Activated naive CD4-positive, alpha-beta T cell treated with anti-CD3 and anti-CD28 coated beads, Interleukin-2, amount 50 U/mL, for 16 hours (primary cell): ENCODE measurements at regions not wholly inside any gene's neighbourhood (a gene's known extent, or its start where the extent isn't known, plus 50 kb on each side); places are given as distances from the start of the nearest gene placed in this dataset.
"Not testable (repeated sequence)": the region's sequence is repeated elsewhere in the genome, so short reads cannot be mapped to it uniquely, and the experiment has no call there.

Source experiments
- DNase-seq: peaks from one replicate; pipeline ENCODE4 v3.0.0-alpha.2; 2020

GRCh38 chr4:60396341-60397049, 803.6 kb upstream of the ADGRL3 start:
- no peak for DNase-seq

- DNase-seq = no peak
These were observed 799.5 kb upstream of the ADGRL3 start for GRCh38 chr4:60400593-60400992.

GRCh38 chr4:60404027-60404426, 796.1 kb upstream of the ADGRL3 start:
- DNase-seq = no peak

- no peak for DNase-seq
These were observed 777.7 kb upstream of the ADGRL3 start for GRCh38 chr4:60422439-60422838.

GRCh38 chr4:60423573-60424184, 776.4 kb upstream of the ADGRL3 start:
- DNase-seq = not testable (repeated sequence)

- DNase-seq = no peak
These were observed 767.2 kb upstream of the ADGRL3 start for GRCh38 chr4:60432911-60433310.

- no peak for DNase-seq
These were observed 757.1 kb upstream of the ADGRL3 start for GRCh38 chr4:60443068-60443467.

GRCh38 chr4:60443796-60444195, 756.3 kb upstream of the ADGRL3 start:
- no peak for DNase-seq

GRCh38 chr4:60450054-60450453, 750.1 kb upstream of the ADGRL3 start:
- no peak for DNase-seq

- DNase-seq = no peak
These were observed 747.9 kb upstream of the ADGRL3 start for GRCh38 chr4:60452266-60452665.

GRCh38 chr4:60455380-60455779, 744.7 kb upstream of the ADGRL3 start:
- DNase-seq = no peak

GRCh38 chr4:60461551-60461950, 738.6 kb upstream of the ADGRL3 start:
- no peak for DNase-seq

- DNase-seq = no peak
These were observed 736.1 kb upstream of the ADGRL3 start for GRCh38 chr4:60463857-60464502.

GRCh38 chr4:60482921-60483351, 717.2 kb upstream of the ADGRL3 start:
- no peak for DNase-seq

GRCh38 chr4:60485276-60485675, 714.9 kb upstream of the ADGRL3 start:
- no peak for DNase-seq

- not testable (repeated sequence) for DNase-seq
These were observed 712.9 kb upstream of the ADGRL3 start for GRCh38 chr4:60487118-60487761.

- DNase-seq = no peak
These were observed 699.3 kb upstream of the ADGRL3 start for GRCh38 chr4:60500810-60501209.

GRCh38 chr4:60502733-60503132, 697.4 kb upstream of the ADGRL3 start:
- no peak for DNase-seq

- DNase-seq = no peak
These were observed 694.1 kb upstream of the ADGRL3 start for GRCh38 chr4:60506061-60506460.

- DNase-seq = no peak
These were observed 677.9 kb upstream of the ADGRL3 start for GRCh38 chr4:60522265-60522664.

GRCh38 chr4:60531776-60532379, 668.2 kb upstream of the ADGRL3 start:
- DNase-seq = no peak

- DNase-seq = no peak
These were observed 655.1 kb upstream of the ADGRL3 start for GRCh38 chr4:60544981-60545380.

- DNase-seq = no peak
These were observed 637.8 kb upstream of the ADGRL3 start for GRCh38 chr4:60562334-60562733.
